ENCODE measurements at regions not wholly inside any gene's neighbourhood (a gene's known extent, or its start where the extent isn't known, plus 50 kb on each side); places are given as distances from the start of the nearest gene placed in this dataset.
A peak's percentile ranks its signal among the peaks of the same experiment; 100 is the strongest.

DNA sequence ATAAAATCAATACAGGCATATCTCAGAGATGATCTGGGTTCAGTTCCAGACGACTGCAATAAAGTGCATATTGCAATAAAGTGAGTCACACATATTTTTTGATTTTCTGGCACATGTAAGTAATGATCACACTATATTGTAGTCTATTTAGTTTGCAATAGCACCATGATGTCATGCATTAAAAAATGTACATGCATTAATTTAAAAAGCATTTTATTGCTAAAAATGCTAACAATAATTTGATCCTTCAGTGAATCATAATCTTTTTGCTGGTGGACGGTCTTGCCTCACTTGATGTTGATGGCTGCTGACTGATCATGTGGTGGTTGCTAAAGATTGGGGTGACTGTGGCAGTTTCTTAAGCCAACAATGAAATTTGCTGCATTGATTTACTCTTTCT lies 511.1 kb downstream of the OTOL1 start:
- DNase-seq (ENCODE audit: low spot score) = no peak

DNA sequence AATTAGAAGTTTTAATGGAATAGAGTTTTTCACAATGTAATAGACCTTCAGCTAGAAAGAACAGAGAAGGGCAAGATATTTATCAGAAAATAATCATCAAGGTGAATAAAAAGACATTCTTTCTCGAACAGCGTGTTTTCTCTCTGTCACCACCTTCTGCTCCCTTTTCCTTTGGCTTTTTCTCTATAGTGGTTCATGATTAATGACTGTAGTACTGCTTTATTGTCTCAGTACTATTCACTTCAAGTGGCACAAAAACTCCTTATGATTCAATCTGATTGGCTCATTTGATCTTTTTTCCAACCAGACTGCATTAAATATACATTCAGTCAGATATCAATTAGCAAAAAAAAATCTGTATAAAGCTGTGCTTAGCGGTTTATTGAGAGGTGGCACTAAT lies 516.0 kb downstream of the OTOL1 start:
- no peak for DNase-seq (ENCODE audit: low spot score)

DNA sequence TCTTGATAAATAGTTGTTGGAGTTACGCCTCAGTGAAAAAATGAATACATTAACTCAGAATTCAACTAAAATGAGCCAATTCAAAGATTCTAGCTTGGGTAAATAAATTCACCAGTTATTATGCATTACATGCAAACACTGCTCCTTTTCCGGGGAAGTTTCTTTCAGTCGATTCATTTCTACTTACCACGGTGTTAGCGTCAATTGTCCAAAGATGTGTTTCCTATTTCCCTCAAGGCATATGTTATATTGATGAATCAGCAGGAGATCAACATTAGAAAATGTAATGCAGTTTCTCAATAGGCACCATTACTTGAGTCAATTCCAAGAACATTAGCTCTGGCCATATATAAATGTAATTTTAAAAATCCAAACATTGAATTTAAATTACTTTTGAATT lies 517.7 kb downstream of the OTOL1 start:
- DNase-seq (ENCODE audit: low spot score) = no peak

DNA sequence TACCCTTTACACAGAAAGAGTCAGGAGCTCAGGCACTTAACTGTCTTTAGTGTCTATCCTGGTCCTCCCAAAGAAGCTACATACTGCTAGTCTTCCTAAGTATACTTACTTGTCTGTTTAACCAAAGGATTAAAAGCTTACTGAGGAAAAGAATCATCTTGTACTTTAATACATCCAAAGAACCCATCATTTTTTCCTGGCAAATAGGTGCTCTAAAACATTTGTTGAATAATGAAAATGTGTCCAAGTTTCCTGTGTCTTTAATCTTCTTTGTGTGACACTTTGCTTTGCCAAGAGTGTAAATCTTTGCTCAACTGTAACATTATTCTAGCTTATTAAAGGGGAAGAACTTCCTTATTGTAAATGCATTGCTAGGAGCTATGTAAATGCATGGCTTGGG lies 519.2 kb downstream of the OTOL1 start:
- DNase-seq (ENCODE audit: low spot score) = no peak

DNA sequence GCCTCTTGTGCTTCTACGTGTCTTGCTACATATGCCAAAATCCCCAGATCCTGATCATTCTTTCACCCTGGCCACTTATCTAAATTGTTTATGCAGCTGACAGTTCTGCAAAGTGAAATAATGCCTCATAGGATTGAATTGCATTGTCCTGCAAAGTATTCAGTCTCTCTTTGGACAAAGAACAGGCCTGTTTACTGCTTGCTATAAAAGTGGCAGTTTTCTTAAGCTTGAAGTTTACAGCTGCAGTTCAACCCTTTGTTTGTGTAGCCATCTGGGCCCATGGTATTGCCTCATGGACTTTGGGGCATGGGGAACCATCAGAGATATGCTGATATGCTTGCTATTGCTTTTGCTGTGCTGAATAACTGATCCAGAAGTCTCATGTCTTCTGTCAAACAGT lies 523.2 kb downstream of the OTOL1 start:
- DNase-seq (ENCODE audit: low spot score) = no peak

DNA sequence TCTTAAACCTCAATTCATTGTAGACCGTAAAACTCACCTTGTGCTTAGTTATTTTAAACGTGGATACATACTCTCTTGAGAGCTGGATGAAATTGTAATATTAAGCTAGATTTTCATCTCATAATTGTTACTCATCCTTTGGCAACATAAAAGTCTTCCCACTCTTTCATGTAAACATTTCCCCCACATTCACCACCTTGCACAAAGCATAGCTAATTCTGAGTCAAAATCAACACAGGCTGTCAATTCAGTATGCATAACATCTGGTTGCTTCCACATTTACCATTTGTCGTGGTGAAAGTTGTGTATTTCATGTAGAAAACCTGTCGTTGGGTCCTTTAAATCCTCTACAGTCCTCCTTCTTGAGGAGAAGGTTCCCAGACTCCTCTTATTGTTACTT lies 524.6 kb downstream of the OTOL1 start:
- DNase-seq (ENCODE audit: low spot score) = no peak

DNA sequence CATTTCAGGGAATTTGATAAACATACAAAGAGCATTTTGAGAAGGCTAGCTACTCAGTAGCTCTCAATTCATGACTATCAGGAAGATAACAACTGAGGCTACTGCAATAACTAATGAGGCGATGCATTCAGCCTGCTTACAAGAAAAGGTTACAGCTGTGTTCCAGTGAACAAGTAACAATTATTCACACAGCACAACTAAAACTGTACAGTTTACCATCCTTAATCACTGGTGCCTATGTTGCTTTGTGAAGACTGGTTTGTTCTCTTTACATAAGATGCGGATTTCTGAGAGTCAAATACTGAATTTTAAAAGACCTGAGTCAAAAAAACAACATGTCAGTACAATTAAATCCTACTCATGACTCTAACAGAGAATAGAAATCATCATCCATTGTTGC lies 526.3 kb downstream of the OTOL1 start:
- DNase-seq (ENCODE audit: low spot score) = no peak

DNA sequence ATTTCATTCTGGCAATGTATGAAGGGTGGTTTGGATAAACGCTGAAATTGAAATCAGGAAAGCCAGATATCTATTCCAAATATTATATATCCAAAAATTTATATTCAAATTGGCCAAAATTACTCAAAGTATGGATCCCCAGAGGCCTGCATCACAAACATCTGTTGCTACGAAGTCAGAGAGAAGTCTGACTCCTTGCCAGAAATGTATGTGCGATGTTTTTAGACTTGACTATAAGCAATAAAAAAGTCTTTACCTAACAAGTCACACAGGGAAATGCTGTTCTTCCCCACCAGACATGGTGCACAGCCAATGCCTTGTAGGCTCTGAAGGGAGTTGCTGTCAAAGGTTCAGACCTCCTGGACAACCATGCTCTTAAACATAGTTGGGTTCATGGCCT lies 533.1 kb downstream of the OTOL1 start:
- no peak for DNase-seq (ENCODE audit: low spot score)

DNA sequence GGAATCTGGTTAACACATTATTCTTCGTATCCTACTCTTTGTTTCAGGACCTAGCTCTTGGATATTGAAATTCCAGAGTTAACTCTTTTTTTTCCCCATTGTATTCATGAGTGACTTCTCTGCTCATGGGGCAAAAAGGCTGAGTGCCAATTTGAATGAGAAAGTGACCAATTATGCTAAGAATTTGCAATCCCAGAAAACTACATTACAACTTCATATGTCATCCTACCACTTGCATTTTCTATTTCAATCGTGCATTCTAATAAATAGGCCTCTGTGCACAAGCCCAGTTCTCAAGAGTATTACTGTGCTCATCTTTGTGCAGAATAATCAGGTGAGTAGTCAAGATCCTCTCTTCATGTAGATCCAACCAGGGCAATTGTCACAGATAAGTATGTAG lies 537.8 kb downstream of the OTOL1 start:
- no peak for DNase-seq (ENCODE audit: low spot score)

DNA sequence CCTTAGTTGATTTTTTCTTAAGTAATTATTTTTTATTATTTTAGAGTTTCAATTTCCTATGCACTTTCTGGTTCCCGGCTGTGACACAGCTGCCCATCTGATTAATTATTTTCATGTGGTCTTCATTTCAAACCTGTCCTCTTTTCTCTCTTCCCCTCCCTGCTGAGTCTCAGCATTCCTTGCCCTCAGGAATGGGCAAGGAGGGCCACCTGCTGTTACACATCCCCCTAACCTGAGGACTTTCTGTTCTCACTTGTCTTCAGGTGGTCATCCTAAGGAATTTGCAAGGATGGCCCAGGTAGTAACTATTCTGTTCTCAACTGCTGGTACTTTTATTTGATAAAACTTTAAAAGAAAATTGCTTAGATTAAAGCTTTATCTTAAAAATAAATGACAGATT lies 545.0 kb downstream of the OTOL1 start:
- no peak for DNase-seq (ENCODE audit: low spot score)

DNA sequence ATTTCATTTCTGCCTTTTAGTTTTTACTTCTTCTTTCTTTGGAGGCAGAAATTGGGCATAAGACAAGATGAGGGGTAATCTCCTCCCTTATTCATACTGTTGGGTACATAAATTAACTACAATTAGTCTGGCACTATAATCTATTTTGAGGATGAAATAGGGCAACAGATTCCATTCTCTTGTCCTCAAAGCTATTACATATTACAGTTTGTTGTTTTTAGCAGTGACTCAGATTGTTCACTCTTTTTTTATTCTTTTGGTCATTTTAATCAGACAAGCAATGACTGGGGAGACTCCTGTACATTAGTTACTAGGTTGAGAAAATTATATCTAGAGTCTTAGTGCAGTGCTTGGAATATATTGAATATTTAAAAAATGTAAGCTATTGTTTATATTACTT lies 556.0 kb downstream of the OTOL1 start:
- no peak for DNase-seq (ENCODE audit: low spot score)

DNA sequence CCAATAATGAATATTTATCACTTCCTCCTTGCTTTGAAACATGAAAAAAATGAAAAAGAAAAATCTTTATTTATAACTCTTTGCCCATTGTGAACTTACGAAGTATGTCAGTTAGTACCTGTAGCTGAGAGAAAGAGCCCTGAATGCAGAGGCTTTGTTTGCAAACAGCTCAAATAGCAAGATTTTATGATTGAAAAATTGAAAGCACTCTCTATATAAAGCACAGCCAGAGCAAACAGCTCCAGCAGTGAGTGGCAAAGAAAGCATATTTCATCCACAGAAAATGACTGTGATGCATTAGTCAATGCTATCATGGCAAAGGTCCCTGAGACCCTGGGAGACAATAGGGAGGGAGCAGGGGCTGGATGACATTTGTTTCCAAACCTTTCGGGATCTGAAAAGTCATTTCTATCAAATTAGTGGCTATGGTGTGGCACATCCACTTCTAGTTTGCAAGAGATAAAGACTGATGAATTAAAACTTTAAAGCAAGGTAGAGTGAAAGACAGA lies 576.1 kb downstream of the OTOL1 start:
- DNase-seq (ENCODE audit: low spot score) = no peak

DNA sequence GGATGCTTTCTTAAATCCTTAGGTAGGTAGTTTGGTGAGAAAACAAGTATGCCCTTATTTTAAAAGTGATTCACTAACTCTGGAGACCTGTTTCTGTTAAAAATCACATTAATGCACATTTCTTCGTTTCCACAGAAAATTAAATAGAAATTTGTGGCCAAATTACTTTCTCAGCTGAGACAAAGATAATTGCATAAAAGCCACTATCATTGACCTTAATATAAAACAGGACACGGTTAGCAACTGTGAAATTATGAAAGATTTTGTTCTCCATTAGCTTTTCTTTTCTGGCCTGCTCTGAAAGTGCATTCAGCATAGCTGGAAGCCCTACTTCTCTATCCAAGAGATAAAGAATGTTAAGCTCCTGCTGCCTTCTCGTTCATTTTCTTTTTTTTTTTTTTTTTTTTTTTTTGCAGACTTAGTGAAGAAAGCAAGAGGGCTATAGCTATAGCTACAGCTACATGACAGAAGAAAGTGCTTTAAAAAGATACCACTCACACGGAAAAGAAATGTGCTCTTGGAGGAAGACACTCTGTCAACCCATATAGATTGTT lies 576.9 kb downstream of the OTOL1 start:
- peak; percentile 77 for DNase-seq (ENCODE audit: low spot score)

DNA sequence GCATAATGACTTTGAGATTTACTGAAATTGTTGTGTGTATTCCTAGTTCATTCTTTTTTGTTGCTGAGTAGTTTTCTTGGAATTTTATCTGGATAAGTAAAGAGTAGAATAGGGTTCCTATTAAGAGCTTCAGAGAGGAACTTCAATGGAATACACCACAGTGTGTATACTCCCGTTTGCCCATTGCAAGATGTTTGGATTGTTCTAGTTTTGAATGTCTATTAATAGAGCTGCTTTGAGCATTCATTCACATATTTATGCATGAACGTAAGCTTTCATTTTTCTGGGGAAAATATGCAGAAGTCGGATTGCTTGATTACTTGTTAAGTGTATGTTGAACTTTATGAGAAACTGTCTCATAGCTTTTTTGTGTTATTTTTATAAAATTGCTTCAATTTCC lies 580.5 kb downstream of the OTOL1 start:
- no peak for DNase-seq (ENCODE audit: low spot score)

DNA sequence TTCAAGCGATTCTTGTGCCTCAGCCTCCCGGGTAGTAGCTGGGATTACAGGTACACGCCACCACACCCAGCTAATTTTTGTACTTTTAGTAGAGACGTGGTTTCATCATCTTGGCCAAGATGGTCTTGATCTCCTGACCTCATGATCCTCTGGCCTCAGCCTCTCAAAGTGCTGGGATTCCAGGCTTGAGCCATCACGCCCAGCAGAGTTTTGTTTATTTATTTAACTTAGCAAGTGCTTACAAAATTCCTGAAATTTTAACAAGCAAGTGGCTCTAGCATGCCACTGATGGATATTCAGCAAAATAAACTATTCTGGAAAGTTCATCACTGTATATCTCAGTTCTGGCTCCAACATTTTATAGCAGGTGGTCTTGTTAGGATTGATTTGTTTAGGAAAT lies 585.9 kb downstream of the OTOL1 start:
- DNase-seq (ENCODE audit: low spot score) = no peak

DNA sequence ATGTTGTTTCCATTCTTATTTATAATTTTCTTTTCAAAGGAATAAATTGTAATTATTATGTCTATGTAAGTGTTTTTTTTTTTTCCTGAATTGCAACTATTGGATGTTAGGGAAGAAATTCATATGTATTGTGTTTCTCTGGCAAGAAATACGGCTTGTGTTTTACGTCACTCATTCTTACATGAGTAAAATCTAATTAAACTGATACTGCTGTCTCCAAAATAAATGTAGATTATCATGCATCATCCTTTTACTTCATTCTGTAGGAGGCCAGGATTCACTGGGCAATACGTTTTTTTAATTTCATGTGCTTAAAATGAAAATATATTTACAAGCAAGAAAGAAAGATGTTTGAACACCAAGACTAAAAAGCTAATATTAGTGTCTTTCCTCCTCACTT lies 590.8 kb downstream of the OTOL1 start:
- DNase-seq (ENCODE audit: low spot score) = no peak

DNA sequence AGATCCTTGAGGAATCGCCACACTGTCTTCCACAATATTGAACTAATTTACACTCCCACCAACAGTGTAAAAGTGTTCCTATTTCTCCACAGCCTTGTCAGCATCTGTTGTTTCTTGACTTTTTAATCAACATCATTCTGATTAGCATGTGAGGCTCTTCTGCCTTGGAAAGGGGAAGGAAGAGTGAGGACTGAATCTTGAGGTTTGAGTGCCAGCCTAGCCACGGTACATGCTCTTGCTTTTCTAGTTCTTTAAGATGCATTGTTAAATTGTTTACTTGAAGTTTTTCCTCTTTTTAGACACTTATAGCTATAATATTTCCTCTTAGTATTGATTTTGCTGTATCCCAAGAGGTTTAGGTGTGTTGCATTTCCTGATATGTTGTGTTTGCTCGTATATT lies 596.1 kb downstream of the OTOL1 start:
- DNase-seq (ENCODE audit: low spot score) = no peak

DNA sequence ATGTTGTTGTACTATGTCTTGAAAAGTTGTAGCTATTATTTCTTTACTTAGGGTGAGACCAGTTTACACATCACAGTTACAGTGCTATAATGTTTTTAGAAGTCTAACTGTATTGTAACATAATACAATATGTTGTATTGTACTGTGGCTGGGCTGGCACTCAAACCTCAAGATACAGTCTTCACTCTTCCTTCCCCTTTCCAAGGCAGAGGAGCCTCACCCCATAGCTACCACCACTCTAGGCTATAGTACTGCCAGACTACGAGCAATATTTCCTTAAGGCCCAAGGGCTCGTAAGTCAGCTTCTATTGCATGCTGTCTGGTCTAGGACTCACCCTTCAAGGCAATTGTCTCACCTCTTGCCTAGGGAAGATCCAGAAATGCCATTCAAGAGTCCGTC lies 597.7 kb downstream of the OTOL1 start:
- no peak for DNase-seq (ENCODE audit: low spot score)

DNA sequence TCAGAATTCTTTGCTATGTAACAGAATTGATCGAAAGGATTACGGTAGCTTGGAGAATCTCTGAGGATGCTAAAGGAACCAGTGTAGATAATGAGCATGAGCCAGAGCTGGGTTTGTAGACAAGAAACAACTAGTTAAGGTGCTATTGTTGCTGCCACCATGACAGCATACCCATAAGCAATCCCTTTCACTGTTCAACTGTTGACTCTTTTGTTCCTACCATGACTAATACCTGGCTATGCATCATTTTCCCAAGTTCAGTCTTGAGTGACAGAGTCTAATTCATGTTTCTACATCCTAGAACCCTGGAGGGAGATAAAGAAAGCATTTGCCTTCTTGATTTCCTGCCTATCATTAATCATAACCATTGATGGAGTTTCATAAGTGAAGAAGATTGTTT lies 600.3 kb downstream of the OTOL1 start:
- DNase-seq (ENCODE audit: low spot score) = no peak

DNA sequence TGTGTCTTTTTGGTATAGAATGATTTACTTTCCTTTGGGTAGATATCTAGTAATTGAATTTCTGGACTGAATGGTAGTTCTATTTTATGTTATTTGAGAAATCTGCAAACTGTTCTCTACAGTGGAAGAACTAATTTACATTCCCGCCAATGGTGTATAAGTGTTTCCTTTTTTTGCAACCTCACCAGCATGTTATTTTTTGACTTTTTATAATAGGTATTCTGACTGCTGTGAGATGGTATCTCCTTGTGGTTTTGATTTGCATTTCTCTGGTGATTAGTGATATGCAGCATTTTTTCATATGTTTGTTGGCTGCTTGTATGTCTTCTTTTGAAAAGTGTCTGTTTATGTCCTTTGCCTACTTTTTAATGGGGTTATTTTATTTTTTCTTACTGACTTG lies 607.2 kb downstream of the OTOL1 start:
- no peak for DNase-seq (ENCODE audit: low spot score)

DNA sequence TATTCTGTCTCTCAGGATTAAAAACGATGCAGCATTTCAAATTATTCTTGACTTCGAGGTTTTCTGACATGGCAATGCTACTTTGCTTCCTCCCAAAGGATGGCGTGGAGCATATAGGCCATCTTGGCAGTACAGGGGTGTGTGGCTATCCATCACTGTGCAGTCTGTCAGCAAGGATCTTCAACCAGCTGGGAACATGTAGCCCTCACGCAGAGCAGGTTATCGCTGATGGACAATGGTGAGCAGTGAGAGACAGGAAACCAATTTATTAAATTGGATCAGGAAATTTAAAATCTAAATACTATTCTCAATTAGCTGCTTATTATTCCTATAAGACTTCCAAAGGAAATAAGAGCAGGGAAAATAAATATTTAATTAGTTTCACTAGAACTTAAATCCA lies 615.3 kb downstream of the OTOL1 start:
- no peak for DNase-seq (ENCODE audit: low spot score)

DNA sequence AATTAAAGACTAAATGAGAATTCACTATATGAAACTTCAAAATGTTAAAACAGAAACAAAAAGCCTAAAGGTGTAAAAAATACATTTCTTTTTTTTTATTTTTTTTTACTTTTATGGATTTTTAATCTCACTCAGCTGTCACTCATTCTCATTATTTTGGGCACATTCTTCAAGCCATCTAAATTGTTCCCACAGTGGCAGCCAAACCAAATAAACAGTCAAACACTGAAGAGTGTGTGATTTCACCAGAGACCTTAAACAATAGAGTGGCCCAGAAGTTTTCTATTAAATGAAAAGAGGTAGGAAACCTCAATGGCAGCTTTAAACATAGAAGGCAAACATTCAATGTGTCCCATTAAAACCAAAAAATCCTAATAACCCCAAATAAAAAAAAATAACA lies 616.1 kb downstream of the OTOL1 start:
- DNase-seq (ENCODE audit: low spot score) = no peak

DNA sequence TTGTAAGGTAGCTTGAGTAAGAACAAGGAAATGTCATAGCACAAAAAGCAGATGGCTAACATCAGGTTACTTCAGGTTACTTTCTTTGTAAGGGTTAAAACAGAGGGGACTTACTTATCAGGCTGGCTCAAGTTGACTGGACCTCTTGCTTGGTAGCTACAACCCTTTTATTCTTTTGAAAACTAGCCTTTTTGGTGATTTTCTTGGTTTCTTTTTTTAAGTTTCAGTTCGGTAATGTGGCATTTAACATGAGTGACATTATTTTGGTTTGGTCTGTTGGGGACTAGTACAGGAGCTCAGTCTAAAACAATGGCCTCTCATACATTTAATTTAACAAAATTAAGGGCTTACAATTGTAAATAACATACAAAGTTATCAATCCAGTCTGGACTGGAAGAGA lies 621.4 kb downstream of the OTOL1 start:
- no peak for DNase-seq (ENCODE audit: low spot score)

DNA sequence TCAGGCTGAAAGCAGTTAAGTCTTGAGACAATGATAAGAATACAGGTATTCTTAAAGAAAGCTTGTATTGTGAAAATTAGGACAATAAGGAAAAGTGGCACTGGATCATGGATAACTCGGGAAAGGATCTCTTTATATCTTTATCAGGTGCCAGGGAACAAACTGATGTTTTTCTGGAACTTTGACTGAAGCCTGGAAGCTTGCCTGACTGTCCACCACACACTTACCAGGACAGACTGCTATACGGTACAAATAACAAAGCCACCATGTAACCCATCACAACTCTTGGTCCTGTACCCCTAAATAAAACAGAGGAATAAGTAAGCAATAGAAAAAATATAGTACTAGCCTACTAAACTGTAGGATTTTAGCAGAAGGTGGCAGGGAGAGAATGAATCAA lies 623.0 kb downstream of the OTOL1 start:
- DNase-seq (ENCODE audit: low spot score) = no peak

DNA sequence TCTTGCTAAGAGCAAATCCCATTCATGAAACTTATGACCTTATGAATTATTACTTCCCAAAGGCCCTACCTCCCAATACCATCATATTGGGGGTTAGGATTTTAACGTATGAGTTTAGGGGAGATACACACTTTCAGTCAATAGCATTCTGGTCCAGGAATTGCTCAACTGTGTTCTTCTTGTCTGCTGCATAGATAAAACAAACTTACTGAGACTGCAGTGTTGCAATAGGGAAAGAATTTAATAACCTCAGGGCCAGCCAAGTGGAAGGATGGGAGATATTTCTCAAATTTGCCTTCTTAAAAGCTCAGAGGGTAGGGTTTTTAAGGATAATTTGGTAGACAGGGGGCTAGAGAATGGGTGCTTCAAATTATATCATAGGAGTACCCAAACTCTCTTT lies 625.8 kb downstream of the OTOL1 start:
- peak; percentile 17 for DNase-seq (ENCODE audit: low spot score)

All from umbilical cord (tissue), 1 donor.